ENCODE measurements at regions not wholly inside any gene's neighbourhood (a gene's known extent, or its start where the extent isn't known, plus 50 kb on each side); places are given as distances from the start of the nearest gene placed in this dataset.

DNA sequence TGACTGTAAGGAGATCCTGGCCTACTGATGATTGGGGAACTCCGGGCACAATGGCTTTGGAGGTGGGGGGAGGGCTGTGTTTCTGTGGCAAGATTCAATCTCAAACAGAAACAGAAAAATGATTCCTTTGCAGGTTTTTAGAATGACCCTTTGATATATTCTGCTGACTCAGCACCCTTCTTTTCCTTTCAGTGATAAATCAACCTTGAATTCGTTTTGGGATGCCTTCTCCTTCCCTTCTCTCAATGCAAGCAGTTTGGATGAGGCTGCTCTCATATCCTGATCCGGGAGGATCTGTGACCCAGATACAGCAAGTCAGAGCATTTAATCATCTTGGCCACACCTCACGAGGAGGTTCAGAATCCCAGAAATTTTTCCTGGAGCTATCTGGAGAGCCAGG lies 156.1 kb upstream of the PRICKLE2 start:
- Histone ChIP-seq H3K36me3 (no peaks in the 10 kb centered on the region), H3K27ac (no peak overlapping the region), H3K9ac (no peak overlapping the region), H3K4me1 (peaks cover 4% of the 10 kb centered on the region), H4K20me1 (ENCODE audit: low read depth) (no peaks in the 10 kb centered on the region), H3K9me3 (ENCODE audit: low read depth) (no peaks in the 10 kb centered on the region), H2AFZ (replicated peaks) (no peak overlapping the region), H3K79me2 (ENCODE audit: low read depth) (no peaks in the 10 kb centered on the region), H3K4me3 (no peak overlapping the region), H3K27me3 (no peaks in the 10 kb centered on the region), H3K4me2 (no peak overlapping the region), H3F3A (ENCODE audit: low read depth) (no peaks in the 10 kb centered on the region)
- Mint-ChIP-seq H3K36me3 (peaks cover 2% of the 10 kb centered on the region), H3K4me1 (peaks cover 4% of the 10 kb centered on the region), H3K4me3 (no peak overlapping the region), H3K27me3 (ENCODE audit: insufficient read depth, low read depth) (no peaks in the 10 kb centered on the region), H3K27ac (no peak overlapping the region), H3K9me3 (peaks cover 6% of the 10 kb centered on the region)
- no peak for DNase-seq (ENCODE audit: low spot score)
- TF ChIP-seq CTCF (IDR thresholded peaks at IDR 0.05) (no peak), EZH2phosphoT487 (IDR thresholded peaks at IDR 0.05) (no peak), EZH2 (IDR thresholded peaks at IDR 0.05) (no peak)

DNA sequence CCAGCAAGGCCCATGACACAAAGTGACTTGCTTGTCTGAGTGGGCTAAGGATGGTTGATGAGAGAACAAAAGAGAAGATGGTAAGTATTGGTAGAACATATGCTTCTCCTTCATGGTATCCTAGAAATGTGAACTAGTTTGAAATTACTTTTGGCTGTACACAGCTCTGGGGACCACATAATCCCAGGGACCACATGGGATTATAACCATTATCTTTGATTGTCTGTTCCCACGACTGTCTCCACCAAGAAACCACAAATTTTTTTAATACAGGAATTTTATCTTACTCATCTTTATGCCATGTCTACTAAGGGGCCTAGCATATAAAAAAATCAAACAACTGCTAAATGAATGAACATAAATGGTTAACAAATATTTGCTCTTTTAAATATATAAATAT lies 155.3 kb upstream of the PRICKLE2 start:
- no peak overlapping the region for H3K27ac Mint-ChIP-seq
- no peak overlapping the region for H3K4me3 Mint-ChIP-seq
- Histone ChIP-seq H3K4me3 (no peak overlapping the region), H3K27ac (no peak overlapping the region), H3K4me1 (peaks cover 2% of the 10 kb centered on the region), H3K4me2 (no peak overlapping the region), H3F3A (ENCODE audit: low read depth) (no peaks in the 10 kb centered on the region), H3K9me3 (ENCODE audit: low read depth) (no peaks in the 10 kb centered on the region), H2AFZ (replicated peaks) (no peak overlapping the region), H3K27me3 (no peaks in the 10 kb centered on the region), H3K9ac (no peak overlapping the region), H3K36me3 (no peaks in the 10 kb centered on the region), H4K20me1 (ENCODE audit: low read depth) (no peaks in the 10 kb centered on the region), H3K79me2 (ENCODE audit: low read depth) (no peaks in the 10 kb centered on the region)
- peaks cover 13% of the 10 kb centered on the region for H3K9me3 Mint-ChIP-seq
- H3K36me3 Mint-ChIP-seq, result peaks cover 2% of the 10 kb centered on the region
- peaks cover 3% of the 10 kb centered on the region for H3K4me1 Mint-ChIP-seq
- no peaks in the 10 kb centered on the region for H3K27me3 Mint-ChIP-seq (ENCODE audit: insufficient read depth, low read depth)
- no peak for TF ChIP-seq EZH2 (IDR thresholded peaks at IDR 0.05)
- no peak for TF ChIP-seq EZH2phosphoT487 (IDR thresholded peaks at IDR 0.05)
- no peak for TF ChIP-seq CTCF (IDR thresholded peaks at IDR 0.05)
- DNase-seq (ENCODE audit: low spot score), result no peak

DNA sequence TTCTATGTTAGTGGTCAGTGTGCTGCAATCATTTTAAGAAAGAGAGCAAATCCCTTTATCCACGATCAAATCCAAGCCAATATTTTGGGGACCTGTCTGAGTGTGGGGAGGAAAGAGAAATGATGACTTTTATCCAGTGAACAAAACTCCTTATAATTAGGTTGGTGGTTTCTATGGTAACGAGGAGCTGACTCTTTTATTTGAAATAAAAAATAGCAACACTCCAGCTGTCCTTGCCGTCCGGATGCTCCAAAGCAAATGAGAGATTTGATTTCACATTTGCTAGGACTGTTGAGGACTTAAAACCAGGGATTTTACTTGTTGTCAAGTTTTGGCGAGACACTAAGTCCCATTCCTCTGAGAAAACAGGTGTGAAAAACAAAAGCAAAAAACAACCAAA lies 154.0 kb upstream of the PRICKLE2 start:
- Histone ChIP-seq H3K9me3 (ENCODE audit: low read depth) (no peaks in the 10 kb centered on the region), H3K4me2 (no peak overlapping the region), H3K9ac (no peak overlapping the region), H3K4me1 (no peaks in the 10 kb centered on the region), H3F3A (ENCODE audit: low read depth) (no peaks in the 10 kb centered on the region), H3K27me3 (no peaks in the 10 kb centered on the region), H3K4me3 (no peak overlapping the region), H2AFZ (replicated peaks) (no peak overlapping the region), H3K27ac (no peak overlapping the region), H4K20me1 (ENCODE audit: low read depth) (no peaks in the 10 kb centered on the region), H3K79me2 (ENCODE audit: low read depth) (no peaks in the 10 kb centered on the region), H3K36me3 (no peaks in the 10 kb centered on the region)
- Mint-ChIP-seq H3K27me3 (ENCODE audit: insufficient read depth, low read depth) (no peaks in the 10 kb centered on the region), H3K27ac (no peak overlapping the region), H3K4me3 (no peak overlapping the region), H3K36me3 (peaks cover 2% of the 10 kb centered on the region), H3K9me3 (peaks cover 16% of the 10 kb centered on the region), H3K4me1 (no peaks in the 10 kb centered on the region)
- TF ChIP-seq EZH2phosphoT487 (IDR thresholded peaks at IDR 0.05), result no peak
- no peak for TF ChIP-seq EZH2 (IDR thresholded peaks at IDR 0.05)
- no peak for TF ChIP-seq CTCF (IDR thresholded peaks at IDR 0.05)
- DNase-seq (ENCODE audit: low spot score), result no peak

GRCh38 chr3:64377942-64378341 lies 152.7 kb upstream of the PRICKLE2 start:
- Histone ChIP-seq H3K4me2 (no peak overlapping the region), H3K9ac (no peak overlapping the region), H3K4me3 (no peak overlapping the region), H4K20me1 (ENCODE audit: low read depth) (no peaks in the 10 kb centered on the region), H3F3A (ENCODE audit: low read depth) (no peaks in the 10 kb centered on the region), H3K27ac (no peak overlapping the region), H3K9me3 (ENCODE audit: low read depth) (no peaks in the 10 kb centered on the region), H3K36me3 (no peaks in the 10 kb centered on the region), H3K4me1 (no peaks in the 10 kb centered on the region), H3K27me3 (no peaks in the 10 kb centered on the region), H3K79me2 (ENCODE audit: low read depth) (no peaks in the 10 kb centered on the region), H2AFZ (replicated peaks) (no peak overlapping the region)
- no peak overlapping the region for H3K4me3 Mint-ChIP-seq
- H3K9me3 Mint-ChIP-seq, result peaks cover 16% of the 10 kb centered on the region
- no peak for DNase-seq (ENCODE audit: low spot score)
- H3K36me3 Mint-ChIP-seq, result peaks cover 2% of the 10 kb centered on the region
- no peaks in the 10 kb centered on the region for H3K4me1 Mint-ChIP-seq
- TF ChIP-seq CTCF (IDR thresholded peaks at IDR 0.05), result no peak
- no peaks in the 10 kb centered on the region for H3K27me3 Mint-ChIP-seq (ENCODE audit: insufficient read depth, low read depth)
- H3K27ac Mint-ChIP-seq, result no peak overlapping the region
